Chondrocyte (in vitro differentiated cells): ENCODE measurements at regions not wholly inside any gene's neighbourhood (a gene's known extent, or its start where the extent isn't known, plus 50 kb on each side); places are given as distances from the start of the nearest gene placed in this dataset.
"Not testable (repeated sequence)": the region's sequence is repeated elsewhere in the genome, so short reads cannot be mapped to it uniquely, and the experiment has no call there.

Experiments
- DNase-seq: peaks from one replicate; pipeline ENCODE4 v3.0.0; 2021; ENCODE audit warnings: mixed read lengths, low spot score
- H3K27ac Mint-ChIP-seq: one replicate; pipeline ENCODE4 v1.8.0; 2021; ENCODE audit warnings: mild to moderate bottlenecking, moderate library complexity, mixed read lengths; ENCODE audit not compliant: unreplicated experiment
- H3K27me3 Mint-ChIP-seq: 2 replicates; pipeline ENCODE4 v1.8.0; 2021; ENCODE audit warnings: low read depth, mixed read lengths
- H3K36me3 Mint-ChIP-seq: 2 replicates; pipeline ENCODE4 v1.8.0; 2021; ENCODE audit warnings: low read depth, mixed read lengths
- H3K4me1 Mint-ChIP-seq: 2 replicates; pipeline ENCODE4 v1.8.0; 2021; ENCODE audit warnings: low read depth, mild to moderate bottlenecking, mixed read lengths
- H3K4me3 Mint-ChIP-seq: one replicate; pipeline ENCODE4 v1.8.0; 2021; ENCODE audit warnings: mild to moderate bottlenecking, moderate library complexity, mixed read lengths; ENCODE audit not compliant: unreplicated experiment
- H3K9me3 Mint-ChIP-seq: 2 replicates; pipeline ENCODE4 v1.8.0; 2021; ENCODE audit warnings: low read depth, mixed read lengths
- TF ChIP-seq, protein P1 (sequence below): fragments of 200-600 bp; sonication (generic); IDR thresholded peaks from 2 replicates; pipeline ENCODE4 v1.5.0; 2021; ENCODE audit warnings: antibody characterized with exemption, mild to moderate bottlenecking, moderate library complexity

GRCh38 chr22:22374163-22374562 is 129.6 kb downstream of the VPREB1 start:
- peaks cover 68% of the 10 kb centered on the region for H3K27me3 Mint-ChIP-seq
- no peaks in the 10 kb centered on the region for H3K9me3 Mint-ChIP-seq
- no peak overlapping the region for H3K27ac Mint-ChIP-seq
- TF ChIP-seq, protein P1, sequence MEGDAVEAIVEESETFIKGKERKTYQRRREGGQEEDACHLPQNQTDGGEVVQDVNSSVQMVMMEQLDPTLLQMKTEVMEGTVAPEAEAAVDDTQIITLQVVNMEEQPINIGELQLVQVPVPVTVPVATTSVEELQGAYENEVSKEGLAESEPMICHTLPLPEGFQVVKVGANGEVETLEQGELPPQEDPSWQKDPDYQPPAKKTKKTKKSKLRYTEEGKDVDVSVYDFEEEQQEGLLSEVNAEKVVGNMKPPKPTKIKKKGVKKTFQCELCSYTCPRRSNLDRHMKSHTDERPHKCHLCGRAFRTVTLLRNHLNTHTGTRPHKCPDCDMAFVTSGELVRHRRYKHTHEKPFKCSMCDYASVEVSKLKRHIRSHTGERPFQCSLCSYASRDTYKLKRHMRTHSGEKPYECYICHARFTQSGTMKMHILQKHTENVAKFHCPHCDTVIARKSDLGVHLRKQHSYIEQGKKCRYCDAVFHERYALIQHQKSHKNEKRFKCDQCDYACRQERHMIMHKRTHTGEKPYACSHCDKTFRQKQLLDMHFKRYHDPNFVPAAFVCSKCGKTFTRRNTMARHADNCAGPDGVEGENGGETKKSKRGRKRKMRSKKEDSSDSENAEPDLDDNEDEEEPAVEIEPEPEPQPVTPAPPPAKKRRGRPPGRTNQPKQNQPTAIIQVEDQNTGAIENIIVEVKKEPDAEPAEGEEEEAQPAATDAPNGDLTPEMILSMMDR: no peak
- H3K4me1 Mint-ChIP-seq: no peaks in the 10 kb centered on the region
- no peak for DNase-seq
- no peaks in the 10 kb centered on the region for H3K36me3 Mint-ChIP-seq
- no peak overlapping the region for H3K4me3 Mint-ChIP-seq

DNA sequence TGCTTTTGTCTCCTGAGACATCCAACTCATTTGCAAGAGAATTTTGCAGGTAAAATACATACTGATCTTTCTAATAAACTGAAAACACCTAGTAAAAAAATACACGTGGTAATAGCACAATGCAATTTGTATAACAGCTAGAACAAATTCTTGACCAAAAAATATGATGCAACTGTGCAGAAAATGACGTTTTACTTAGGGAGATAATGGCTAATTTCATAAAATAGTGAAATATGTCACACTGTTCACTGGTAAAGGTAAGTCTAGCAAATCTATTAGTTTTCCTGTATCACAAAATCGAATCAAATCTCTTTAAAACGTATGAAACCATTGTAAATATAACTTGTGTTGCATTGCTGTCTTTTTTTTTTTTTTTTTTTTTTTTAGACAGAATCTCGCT is 130.0 kb downstream of the VPREB1 start:
- Mint-ChIP-seq H3K27me3 (peaks cover 68% of the 10 kb centered on the region), H3K4me3 (no peak overlapping the region), H3K27ac (no peak overlapping the region), H3K4me1 (no peaks in the 10 kb centered on the region), H3K36me3 (no peaks in the 10 kb centered on the region), H3K9me3 (no peaks in the 10 kb centered on the region)
- TF ChIP-seq, protein P1: no peak
- DNase-seq: no peak

DNA sequence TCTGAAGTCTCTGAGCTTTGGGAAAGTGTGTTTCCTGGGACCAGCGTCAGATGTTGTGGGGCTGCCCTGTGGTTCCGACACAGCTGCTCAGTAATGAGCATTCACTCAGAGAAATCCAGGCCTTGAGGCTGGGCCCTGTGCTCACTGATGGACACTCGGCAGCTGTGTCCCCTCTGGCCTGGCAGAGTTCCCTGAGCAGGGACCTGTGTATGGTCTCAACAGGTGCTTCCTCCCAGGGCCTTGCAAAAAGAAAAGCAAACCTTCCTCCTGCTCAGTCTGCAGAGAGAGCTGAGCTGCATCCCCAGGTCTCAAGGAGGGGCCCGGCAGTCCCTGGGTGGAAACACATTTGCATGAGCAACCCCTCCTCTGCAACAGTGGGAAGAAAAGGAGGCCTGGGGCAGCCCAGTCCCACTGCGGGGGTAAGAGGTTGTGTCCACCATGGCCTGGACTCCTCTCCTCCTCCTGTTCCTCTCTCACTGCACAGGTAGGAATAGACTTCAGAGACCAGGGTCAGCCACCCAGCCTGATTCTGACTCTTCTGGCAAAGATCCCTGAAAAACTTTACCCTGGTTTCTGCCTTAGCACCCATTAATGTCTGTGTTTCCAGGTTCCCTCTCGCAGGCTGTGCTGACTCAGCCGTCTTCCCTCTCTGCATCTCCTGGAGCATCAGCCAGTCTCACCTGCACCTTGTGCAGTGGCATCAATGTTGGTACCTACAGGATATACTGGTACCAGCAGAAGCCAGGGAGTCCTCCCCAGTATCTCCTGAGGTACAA is 131.2 kb downstream of the VPREB1 start:
- H3K9me3 Mint-ChIP-seq: no peaks in the 10 kb centered on the region
- DNase-seq: no peak
- H3K27me3 Mint-ChIP-seq: peaks cover 72% of the 10 kb centered on the region
- no peaks in the 10 kb centered on the region for H3K36me3 Mint-ChIP-seq
- H3K27ac Mint-ChIP-seq: no peak overlapping the region
- TF ChIP-seq, protein P1: no peak
- no peak overlapping the region for H3K4me3 Mint-ChIP-seq
- no peaks in the 10 kb centered on the region for H3K4me1 Mint-ChIP-seq

- no peaks in the 10 kb centered on the region for H3K36me3 Mint-ChIP-seq
- no peaks in the 10 kb centered on the region for H3K4me1 Mint-ChIP-seq
- H3K27ac Mint-ChIP-seq: no peak overlapping the region
- DNase-seq: no peak
- TF ChIP-seq, protein P1: no peak
- peaks cover 73% of the 10 kb centered on the region for H3K27me3 Mint-ChIP-seq
- H3K9me3 Mint-ChIP-seq: no peaks in the 10 kb centered on the region
- no peak overlapping the region for H3K4me3 Mint-ChIP-seq
These were observed 131.7 kb downstream of the VPREB1 start for GRCh38 chr22:22376352-22376706.

- H3K27me3 Mint-ChIP-seq: peaks cover 73% of the 10 kb centered on the region
- not testable (repeated sequence) for H3K4me3 Mint-ChIP-seq
These were observed 131.7 kb downstream of the ZNF280B start for GRCh38 chr22:22376884-22377283.

GRCh38 chr22:22377335-22377734 is 131.2 kb downstream of the ZNF280B start:
- Mint-ChIP-seq H3K4me3 (no peak overlapping the region), H3K36me3 (no peaks in the 10 kb centered on the region), H3K9me3 (no peaks in the 10 kb centered on the region), H3K27me3 (peaks cover 71% of the 10 kb centered on the region), H3K4me1 (no peaks in the 10 kb centered on the region), H3K27ac (no peak overlapping the region)
- TF ChIP-seq, protein P1: no peak
- no peak for DNase-seq

More at GRCh38 chr22:22376884-22377283, 131.7 kb downstream of the ZNF280B start:
- not testable (repeated sequence) for H3K9me3 Mint-ChIP-seq, H3K36me3 Mint-ChIP-seq, DNase-seq, H3K27ac Mint-ChIP-seq, H3K4me1 Mint-ChIP-seq
